Pancreas (tissue), 10 donors: ENCODE measurements at regions not wholly inside any gene's neighbourhood (a gene's known extent, or its start where the extent isn't known, plus 50 kb on each side); places are given as distances from the start of the nearest gene placed in this dataset.

Experiments
- ATAC-seq, 4 donors: fragments of 200-7000 bp; cut with Tn5 transposase; one replicate each; pipeline versions ENCODE4 v1.8.0 to v1.9.1; 2020; ENCODE audit warnings: mild to moderate bottlenecking in 4 of 4, moderate library complexity in 4 of 4
- DNase-seq, 6 donors: peaks; one replicate each; pipeline ENCODE4 v3.0.0-alpha.2; 2020
- FAIRE-seq: peaks from 2 replicates; lab custom pipeline; 2012; peaks lifted over from hg19 to GRCh38; lab: Jason Lieb, UNC
- H3K27ac ChIP-seq, 4 donors: fragments of 200-600 bp; sonication (generic); 1 replicate in 3 of 4; 2 replicates in 1 of 4; pipeline versions ENCODE4 v1.5.0 to v1.8.0; 2020
- H3K27me3 ChIP-seq, 4 donors: fragments of 200-600 bp; one replicate each; pipeline ENCODE4 v1.8.0; 2021
- H3K36me3 ChIP-seq, 3 donors: fragments of 200-600 bp; sonication (generic) in 1 of 3; one replicate each; pipeline versions ENCODE4 v1.5.0 to v1.8.0; 2020 to 2021
- H3K4me1 ChIP-seq, 3 donors: fragments of 200-600 bp; one replicate each; pipeline ENCODE4 v1.8.0; 2021
- H3K4me3 ChIP-seq, 4 donors: fragments of 200-600 bp; sonication (generic) in 2 of 4; one replicate each; pipeline versions ENCODE4 v1.5.0 to v1.8.0; 2020 to 2021
- H3K9me3 ChIP-seq, 4 donors: fragments of 200-600 bp; one replicate each; pipeline ENCODE4 v1.8.0; 2021
- CTCF ChIP-seq, 4 donors: fragments of 200-600 bp; sonication (generic) in 3 of 4; IDR thresholded peaks; one replicate each; pipeline versions ENCODE4 v1.5.0 to v1.8.0; 2021; ENCODE audit warnings: antibody characterized with exemption in 4 of 4
- WGBS, 2 donors: extraction: QIAGEN DNeasy Blood & Tissue Kit; methylation state at CpG; one replicate each; pipeline ENCODE4 v1.1.7; 2013; 5-methylcytosine and 5-hydroxymethylcytosine counted together
- intact Hi-C, 3 donors: fragments of 100-400 bp; cut with DNase I; formaldehyde crosslinking; loops; one replicate each; pipeline versions ENCODE4 v1.11.1 to v1.14.2; 2022
- donor health status: healthy with polysubstance abuse.
- donor health status: DM: no; HTN: no; CAD: no; lungs with moderate emphysema.
- donor health status: DM: no; HTN: no; CAD: no.
- donor health status: control.
- donor health status: control.
- donor health status: Bipolar disorder and iron deficiency.
- donor health status: DM: yes; HTN: yes; CAD: no.
- donor health status: DM: no; HTN: no; CAD: no.
- donor health status: DM: no; HTN: no; CAD: no.
- donor health status: DM: yes; HTN: yes; CAD: no.

GRCh38 chr9:7286101-7286500 is 513.5 kb downstream of the DMAC1 start:
- Histone ChIP-seq H3K4me1 (no peaks in the 10 kb centered on the region), H3K9me3 (no peaks in the 10 kb centered on the region), H3K27me3 (no peaks in the 10 kb centered on the region), H3K27ac (no peak overlapping the region), H3K36me3 (no peaks in the 10 kb centered on the region), H3K4me3 (no peak overlapping the region)
- intact Hi-C loops: no loop called here
- ATAC-seq (no peak), DNase-seq (no peak), FAIRE-seq (no peak)
- TF ChIP-seq CTCF (IDR thresholded peaks at IDR 0.05): no peak
- WGBS, 2 donors: 35 to 57% methylated on average over 2 of the region's 2 CpGs

GRCh38 chr9:7285199-7285598 is 514.4 kb downstream of the DMAC1 start:
- 45 to 47% methylated on average over 5 of the region's 5 CpGs for WGBS, 2 donors
- FAIRE-seq: no peak
- no peaks in the 10 kb centered on the region for H3K36me3 ChIP-seq
- ATAC-seq: no peak
- H3K27ac ChIP-seq: no peak overlapping the region
- H3K4me3 ChIP-seq: no peak overlapping the region
- no peaks in the 10 kb centered on the region for H3K4me1 ChIP-seq
- DNase-seq: no peak
- intact Hi-C loops: no loop called here
- H3K27me3 ChIP-seq: no peaks in the 10 kb centered on the region
- no peak for TF ChIP-seq CTCF (IDR thresholded peaks at IDR 0.05)
- no peaks in the 10 kb centered on the region for H3K9me3 ChIP-seq

- no peaks in the 10 kb centered on the region for H3K27me3 ChIP-seq
- H3K4me3 ChIP-seq: no peak overlapping the region
- no peaks in the 10 kb centered on the region for H3K4me1 ChIP-seq
- intact Hi-C loops: no loop called here
- ATAC-seq: no peak
- H3K9me3 ChIP-seq: no peaks in the 10 kb centered on the region
- no peak for TF ChIP-seq CTCF (IDR thresholded peaks at IDR 0.05)
- no peak overlapping the region for H3K27ac ChIP-seq
- no peak for FAIRE-seq
- WGBS, 2 donors: 24 to 47% methylated on average over 2 of the region's 2 CpGs
- DNase-seq: no peak
- H3K36me3 ChIP-seq: no peaks in the 10 kb centered on the region
These were observed 515.1 kb downstream of the DMAC1 start for GRCh38 chr9:7284517-7284916.

- H3K27me3 ChIP-seq: no peaks in the 10 kb centered on the region
- intact Hi-C loops: no loop called here
- no peak for ATAC-seq
- no peak overlapping the region for H3K27ac ChIP-seq
- H3K4me3 ChIP-seq: no peak overlapping the region
- FAIRE-seq: no peak
- 66 to 93% methylated on average over 1 of the region's 1 CpG for WGBS, 2 donors
- TF ChIP-seq CTCF (IDR thresholded peaks at IDR 0.05): no peak
- no peaks in the 10 kb centered on the region for H3K4me1 ChIP-seq
- H3K36me3 ChIP-seq: no peaks in the 10 kb centered on the region
- no peaks in the 10 kb centered on the region for H3K9me3 ChIP-seq
- no peak for DNase-seq
These were observed 515.5 kb downstream of the DMAC1 start for GRCh38 chr9:7284117-7284516.

- Histone ChIP-seq H3K36me3 (no peaks in the 10 kb centered on the region), H3K4me3 (no peak overlapping the region), H3K27ac (no peak overlapping the region), H3K4me1 (no peaks in the 10 kb centered on the region), H3K27me3 (no peaks in the 10 kb centered on the region), H3K9me3 (no peaks in the 10 kb centered on the region)
- intact Hi-C loops: no loop called here
- no peak for DNase-seq
- WGBS, 2 donors: 37 to 50% methylated on average over 5 of the region's 5 CpGs
- peak in 2 of 4 donors; percentile 38 to 40 for ATAC-seq
- no peak for FAIRE-seq
- peak in 2 of 4 donors; percentile 12 to 17 for TF ChIP-seq CTCF (IDR thresholded peaks at IDR 0.05)
These were observed 515.8 kb downstream of the KDM4C start for GRCh38 chr9:7273575-7273974.
